Muscle layer of colon (tissue), 2 donors: ENCODE measurements at regions not wholly inside any gene's neighbourhood (a gene's known extent, or its start where the extent isn't known, plus 50 kb on each side); places are given as distances from the start of the nearest gene placed in this dataset.
"Not testable (repeated sequence)": the region's sequence is repeated elsewhere in the genome, so short reads cannot be mapped to it uniquely, and the experiment has no call there.

Experiments used
- H3K27ac ChIP-seq: one replicate; pipeline ENCODE4 v1.7.0; 2013; ENCODE audit warnings: low read depth, mild to moderate bottlenecking, low read length, moderate library complexity
- H3K27me3 ChIP-seq, 2 donors: one replicate each; pipeline ENCODE4 v1.7.0; 2013; ENCODE audit warnings: low read length in 2 of 2, mild to moderate bottlenecking in 2 of 2; ENCODE audit not compliant: insufficient read depth in 2 of 2, control insufficient read depth in 1 of 2
- H3K36me3 ChIP-seq: one replicate; pipeline ENCODE4 v1.7.0; 2013; ENCODE audit warnings: mild to moderate bottlenecking, low read length; ENCODE audit not compliant: insufficient read depth
- H3K4me1 ChIP-seq: one replicate; pipeline ENCODE4 v1.7.0; 2013; ENCODE audit warnings: mild to moderate bottlenecking, low read length; ENCODE audit not compliant: insufficient read depth
- H3K4me3 ChIP-seq, 2 donors: one replicate each; pipeline ENCODE4 v1.7.0; 2013; ENCODE audit warnings: low read length in 2 of 2, low read depth in 1 of 2, mild to moderate bottlenecking in 1 of 2, moderate library complexity in 1 of 2
- H3K9ac ChIP-seq: one replicate; pipeline ENCODE4 v1.7.0; 2013; ENCODE audit warnings: low read length
- H3K9me3 ChIP-seq: one replicate; pipeline ENCODE4 v1.7.0; 2013; ENCODE audit warnings: mild to moderate bottlenecking, low read length
- donor health status: abdominal sarcoma.
- donor health status: Adenocarcinoma of cecum.

GRCh38 chr6:92263864-92264263 is 1155.5 kb downstream of the EPHA7 start:
- no peaks in the 10 kb centered on the region for H3K9me3 ChIP-seq
- H3K9ac ChIP-seq, result no peak overlapping the region

GRCh38 chr6:92259171-92259570 is 1160.2 kb downstream of the EPHA7 start:
- Histone ChIP-seq H3K27ac (no peak overlapping the region), H3K27me3 (no peaks in the 10 kb centered on the region), H3K36me3 (no peaks in the 10 kb centered on the region), H3K4me1 (no peaks in the 10 kb centered on the region), H3K9me3 (no peaks in the 10 kb centered on the region), H3K9ac (no peak overlapping the region), H3K4me3 (no peak overlapping the region)

More at GRCh38 chr6:92263864-92264263, 1155.5 kb downstream of the EPHA7 start:
- no peaks in the 10 kb centered on the region for H3K27me3 ChIP-seq
- H3K4me1 ChIP-seq, result no peaks in the 10 kb centered on the region
- H3K4me3 ChIP-seq, result no peak overlapping the region
- no peak overlapping the region for H3K27ac ChIP-seq
- H3K36me3 ChIP-seq, result no peaks in the 10 kb centered on the region

- no peaks in the 10 kb centered on the region for H3K9me3 ChIP-seq
- H3K36me3 ChIP-seq, result no peaks in the 10 kb centered on the region
- H3K27ac ChIP-seq, result no peak overlapping the region
- no peaks in the 10 kb centered on the region for H3K4me1 ChIP-seq
- H3K4me3 ChIP-seq, result no peak overlapping the region
- no peak overlapping the region for H3K9ac ChIP-seq
- H3K27me3 ChIP-seq, result no peaks in the 10 kb centered on the region
Measured at GRCh38 chr6:92243315-92243714, 1176.0 kb downstream of the EPHA7 start.

- no peak overlapping the region for H3K4me3 ChIP-seq
- H3K9me3 ChIP-seq, result no peaks in the 10 kb centered on the region
- H3K27me3 ChIP-seq, result no peaks in the 10 kb centered on the region
- no peak overlapping the region for H3K9ac ChIP-seq
- no peaks in the 10 kb centered on the region for H3K4me1 ChIP-seq
- no peaks in the 10 kb centered on the region for H3K36me3 ChIP-seq
- no peak overlapping the region for H3K27ac ChIP-seq
Measured at GRCh38 chr6:92231171-92231701, 1188.1 kb downstream of the EPHA7 start.

GRCh38 chr6:92219987-92220386 is 1199.4 kb downstream of the EPHA7 start:
- H3K9me3 ChIP-seq, H3K27me3 ChIP-seq, H3K9ac ChIP-seq, H3K4me3 ChIP-seq, H3K36me3 ChIP-seq, H3K27ac ChIP-seq, H3K4me1 ChIP-seq: not testable (repeated sequence)

GRCh38 chr6:92216717-92217116 is 1202.6 kb downstream of the EPHA7 start:
- no peaks in the 10 kb centered on the region for H3K27me3 ChIP-seq
- H3K4me1 ChIP-seq, result no peaks in the 10 kb centered on the region
- H3K27ac ChIP-seq, result no peak overlapping the region
- no peak overlapping the region for H3K4me3 ChIP-seq
- no peaks in the 10 kb centered on the region for H3K36me3 ChIP-seq
- H3K9ac ChIP-seq, result no peak overlapping the region
- no peaks in the 10 kb centered on the region for H3K9me3 ChIP-seq

- Histone ChIP-seq H3K9me3 (no peaks in the 10 kb centered on the region), H3K27me3 (no peaks in the 10 kb centered on the region), H3K4me1 (no peaks in the 10 kb centered on the region), H3K36me3 (no peaks in the 10 kb centered on the region), H3K4me3 (no peak overlapping the region), H3K27ac (no peak overlapping the region), H3K9ac (no peak overlapping the region)
Measured at GRCh38 chr6:92201618-92202017, 1217.7 kb downstream of the EPHA7 start.

GRCh38 chr6:92196325-92196724 is 1223.0 kb downstream of the EPHA7 start:
- no peaks in the 10 kb centered on the region for H3K27me3 ChIP-seq
- H3K9ac ChIP-seq, result no peak overlapping the region
- H3K9me3 ChIP-seq, result no peaks in the 10 kb centered on the region
- no peak overlapping the region for H3K4me3 ChIP-seq
- no peaks in the 10 kb centered on the region for H3K36me3 ChIP-seq
- no peaks in the 10 kb centered on the region for H3K4me1 ChIP-seq
- no peak overlapping the region for H3K27ac ChIP-seq

- no peaks in the 10 kb centered on the region for H3K9me3 ChIP-seq
- no peak overlapping the region for H3K4me3 ChIP-seq
- H3K9ac ChIP-seq, result no peak overlapping the region
- no peak overlapping the region for H3K27ac ChIP-seq
- no peaks in the 10 kb centered on the region for H3K27me3 ChIP-seq
- no peaks in the 10 kb centered on the region for H3K4me1 ChIP-seq
- H3K36me3 ChIP-seq, result no peaks in the 10 kb centered on the region
Measured at GRCh38 chr6:92195796-92196195, 1223.6 kb downstream of the EPHA7 start.

- no peaks in the 10 kb centered on the region for H3K9me3 ChIP-seq
- no peaks in the 10 kb centered on the region for H3K36me3 ChIP-seq
- no peak overlapping the region for H3K9ac ChIP-seq
- no peak overlapping the region for H3K4me3 ChIP-seq
- no peak overlapping the region for H3K27ac ChIP-seq
- no peaks in the 10 kb centered on the region for H3K4me1 ChIP-seq
- H3K27me3 ChIP-seq, result no peaks in the 10 kb centered on the region
Measured at GRCh38 chr6:92188016-92188415, 1231.3 kb downstream of the EPHA7 start.

GRCh38 chr6:92184933-92185332 is 1234.4 kb downstream of the EPHA7 start:
- Histone ChIP-seq H3K36me3 (no peaks in the 10 kb centered on the region), H3K27me3 (no peaks in the 10 kb centered on the region), H3K9me3 (no peaks in the 10 kb centered on the region), H3K4me3 (no peak overlapping the region), H3K4me1 (no peaks in the 10 kb centered on the region), H3K27ac (no peak overlapping the region), H3K9ac (no peak overlapping the region)

- no peaks in the 10 kb centered on the region for H3K4me1 ChIP-seq
- no peaks in the 10 kb centered on the region for H3K27me3 ChIP-seq
- no peak overlapping the region for H3K9ac ChIP-seq
- no peaks in the 10 kb centered on the region for H3K36me3 ChIP-seq
- H3K9me3 ChIP-seq, result no peaks in the 10 kb centered on the region
- H3K4me3 ChIP-seq, result no peak overlapping the region
- no peak overlapping the region for H3K27ac ChIP-seq
Measured at GRCh38 chr6:92181347-92181746, 1238.0 kb downstream of the EPHA7 start.
